Activated CD4-positive, alpha-beta T cell treated with anti-CD3 and anti-CD28 coated beads, Interleukin-10, Interleukin-2, amounts not matched to agents 100 ng/mL and 50 ng/mL, durations not matched to agents 16 hours and 8 hours (primary cell): ENCODE measurements at regions not wholly inside any gene's neighbourhood (a gene's known extent, or its start where the extent isn't known, plus 50 kb on each side); places are given as distances from the start of the nearest gene placed in this dataset.
"Not testable (repeated sequence)": the region's sequence is repeated elsewhere in the genome, so short reads cannot be mapped to it uniquely, and the experiment has no call there.

Experiments used
- DNase-seq: peaks from one replicate; pipeline ENCODE4 v3.0.0-alpha.2; 2020

- not testable (repeated sequence) for DNase-seq
Measured at GRCh38 chr6:67462725-67463124, 1172.4 kb upstream of the ADGRB3 start.

GRCh38 chr6:67459556-67459955, 1175.5 kb upstream of the ADGRB3 start:
- DNase-seq, result no peak

GRCh38 chr6:67458265-67458664, 1176.8 kb upstream of the ADGRB3 start:
- DNase-seq, result no peak

GRCh38 chr6:67451874-67452273, 1183.2 kb upstream of the ADGRB3 start:
- DNase-seq, result no peak

- DNase-seq, result no peak
Measured at GRCh38 chr6:67450641-67451040, 1184.4 kb upstream of the ADGRB3 start.

- no peak for DNase-seq
Measured at GRCh38 chr6:67449602-67450001, 1185.5 kb upstream of the ADGRB3 start.

GRCh38 chr6:67433124-67433523, 1202.0 kb upstream of the ADGRB3 start:
- no peak for DNase-seq

- no peak for DNase-seq
Measured at GRCh38 chr6:67431076-67431475, 1204.0 kb upstream of the ADGRB3 start.

- DNase-seq, result not testable (repeated sequence)
Measured at GRCh38 chr6:67426686-67427085, 1208.4 kb upstream of the ADGRB3 start.

GRCh38 chr6:67412035-67412434, 1223.0 kb upstream of the ADGRB3 start:
- DNase-seq, result no peak

- DNase-seq, result no peak
Measured at GRCh38 chr6:67411036-67411435, 1224.0 kb upstream of the ADGRB3 start.

GRCh38 chr6:67394254-67394653, 1240.8 kb upstream of the ADGRB3 start:
- DNase-seq, result no peak

GRCh38 chr6:67393356-67393755, 1241.7 kb upstream of the ADGRB3 start:
- DNase-seq, result no peak

GRCh38 chr6:67391955-67392354, 1243.1 kb upstream of the ADGRB3 start:
- no peak for DNase-seq

- DNase-seq, result no peak
Measured at GRCh38 chr6:67369679-67370078, 1265.4 kb upstream of the ADGRB3 start.

- DNase-seq, result no peak
Measured at GRCh38 chr6:67362976-67363375, 1272.1 kb upstream of the ADGRB3 start.

GRCh38 chr6:67361264-67361663, 1273.8 kb upstream of the ADGRB3 start:
- DNase-seq, result no peak

GRCh38 chr6:67358241-67358640, 1276.8 kb upstream of the ADGRB3 start:
- DNase-seq, result no peak

GRCh38 chr6:67353861-67354260, 1281.2 kb upstream of the ADGRB3 start:
- no peak for DNase-seq

- DNase-seq, result no peak
Measured at GRCh38 chr6:67352717-67353116, 1282.4 kb upstream of the ADGRB3 start.

- DNase-seq, result no peak
Measured at GRCh38 chr6:67350729-67351128, 1284.4 kb upstream of the ADGRB3 start.

- DNase-seq, result no peak
Measured at GRCh38 chr6:67345946-67346345, 1289.1 kb upstream of the ADGRB3 start.

- DNase-seq, result no peak
Measured at GRCh38 chr6:67336014-67336413, 1299.1 kb upstream of the ADGRB3 start.

GRCh38 chr6:67331304-67331703, 1303.8 kb upstream of the ADGRB3 start:
- no peak for DNase-seq

GRCh38 chr6:67328269-67328668, 1306.8 kb upstream of the ADGRB3 start:
- no peak for DNase-seq

GRCh38 chr6:67300430-67301040, 1334.5 kb upstream of the ADGRB3 start:
- DNase-seq, result no peak
